ENCODE measurements at regions not wholly inside any gene's neighbourhood (a gene's known extent, or its start where the extent isn't known, plus 50 kb on each side); places are given as distances from the start of the nearest gene placed in this dataset.

DNA sequence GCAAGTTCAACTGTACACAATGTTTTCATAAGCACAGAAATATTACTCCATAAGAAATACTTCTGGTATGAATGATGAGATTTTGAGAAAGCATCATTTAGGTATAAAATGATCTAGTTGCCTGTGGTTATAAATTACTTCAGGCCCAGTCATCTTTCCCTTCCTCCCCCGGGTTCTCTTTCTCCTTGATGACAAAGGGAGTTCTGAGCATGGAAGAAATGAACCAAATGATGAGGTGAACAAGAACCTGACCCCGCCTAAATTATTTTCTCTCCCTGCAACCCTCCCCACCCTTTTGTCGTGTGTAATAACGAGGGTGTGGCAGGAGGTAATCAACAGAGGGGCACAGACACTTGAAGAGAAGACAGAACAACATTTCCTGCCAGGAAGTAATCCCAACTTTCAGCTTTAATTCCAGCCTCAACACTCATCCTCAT lies 319.6 kb upstream of the SP8 start (continued):
- no peak for TF ChIP-seq ZBTB11 (CRISPR knock-in tag; IDR thresholded peaks at IDR 0.05)
- TF ChIP-seq ZNF592 (IDR thresholded peaks at IDR 0.05): no peak
- no peak for TF ChIP-seq EED (IDR thresholded peaks at IDR 0.05; ENCODE audit: low read depth)
- no peak for TF ChIP-seq RB1 (IDR thresholded peaks at IDR 0.05; ENCODE audit: borderline replicate concordance)

DNA sequence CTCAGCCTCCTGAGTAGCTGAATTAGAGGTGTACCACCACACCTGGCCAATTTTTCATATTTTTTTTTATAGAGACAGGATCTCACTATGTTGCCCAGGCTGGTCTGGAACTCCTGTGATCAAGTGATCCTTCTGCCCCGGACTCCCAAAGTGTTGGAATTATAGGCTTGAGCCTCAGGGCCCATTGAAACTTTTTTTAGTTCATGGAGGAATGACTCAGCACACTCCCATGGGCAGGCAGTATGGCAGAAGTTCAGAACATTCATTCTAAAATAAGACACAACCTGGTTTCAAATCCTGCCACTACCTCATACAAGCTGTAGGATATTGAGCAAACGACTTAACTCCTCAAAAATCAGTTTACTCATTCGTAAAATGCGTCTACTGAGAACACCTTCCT lies 320.4 kb upstream of the SP8 start:
- Histone ChIP-seq H3K9ac (ENCODE audit: control insufficient read depth, insufficient read depth, low read length) (no peak overlapping the region), H3K36me3 (ENCODE audit: control insufficient read depth in 2 of 2, insufficient read depth in 2 of 2, low read length in 1 of 2) (no peaks in the 10 kb centered on the region), H3K4me3 (no peak overlapping the region), H3K4me1 (ENCODE audit: control insufficient read depth, insufficient read depth, low read length) (no peaks in the 10 kb centered on the region), H4K20me1 (ENCODE audit: control insufficient read depth, insufficient read depth) (no peaks in the 10 kb centered on the region), H3K79me2 (ENCODE audit: control insufficient read depth, insufficient read depth, low read length) (no peaks in the 10 kb centered on the region), H3K27me3 (replicated peaks in 1 of 2; ENCODE audit: control insufficient read depth in 2 of 2, insufficient read depth in 2 of 2, low read length in 1 of 2) (no peaks in the 10 kb centered on the region), H3K4me2 (ENCODE audit: control insufficient read depth, insufficient read depth) (no peak overlapping the region), H3K27ac (ENCODE audit: control insufficient read depth, insufficient read depth) (no peak overlapping the region), H2AFZ (ENCODE audit: control insufficient read depth, low read depth, low read length) (no peak overlapping the region), H3K9me3 (replicated peaks; ENCODE audit: control insufficient read depth, insufficient read depth, low read length) (no peaks in the 10 kb centered on the region)
- SMC1A ChIA-PET (ENCODE audit: uncharacterized antibody, unreplicated experiment): no interaction called here
- in situ Hi-C loops (cut with MboI) (no loop called here), intact Hi-C loops (cut with micrococcal nuclease; ENCODE audit: unreplicated experiment) (no loop called here)
- no peak for ATAC-seq
- CTCF ChIA-PET: no interaction called here
- no peak for DNase-seq (ENCODE audit: low read depth, low spot score)
- POLR2A ChIA-PET: no interaction called here
- BruUV-seq (replicated peaks): no TSS peak
- 2% methylated on average over 4 of the region's 4 CpGs for WGBS (ENCODE audit: insufficient coverage, insufficient replicate concordance, low lambda C conversion rate, missing lambda C conversion rate)
- RAD21 ChIA-PET (ENCODE audit: unreplicated experiment): no interaction called here
- no peak for FAIRE-seq
- TF ChIP-seq RB1 (IDR thresholded peaks at IDR 0.05; ENCODE audit: borderline replicate concordance): no peak
- TF ChIP-seq ZNF274 (IDR thresholded peaks at IDR 0.05; ENCODE audit: insufficient read depth, insufficient read length): no peak
- TF ChIP-seq BCL11A (IDR thresholded peaks at IDR 0.05; ENCODE audit: low read depth, low read length): no peak
- TF ChIP-seq, protein P1, sequence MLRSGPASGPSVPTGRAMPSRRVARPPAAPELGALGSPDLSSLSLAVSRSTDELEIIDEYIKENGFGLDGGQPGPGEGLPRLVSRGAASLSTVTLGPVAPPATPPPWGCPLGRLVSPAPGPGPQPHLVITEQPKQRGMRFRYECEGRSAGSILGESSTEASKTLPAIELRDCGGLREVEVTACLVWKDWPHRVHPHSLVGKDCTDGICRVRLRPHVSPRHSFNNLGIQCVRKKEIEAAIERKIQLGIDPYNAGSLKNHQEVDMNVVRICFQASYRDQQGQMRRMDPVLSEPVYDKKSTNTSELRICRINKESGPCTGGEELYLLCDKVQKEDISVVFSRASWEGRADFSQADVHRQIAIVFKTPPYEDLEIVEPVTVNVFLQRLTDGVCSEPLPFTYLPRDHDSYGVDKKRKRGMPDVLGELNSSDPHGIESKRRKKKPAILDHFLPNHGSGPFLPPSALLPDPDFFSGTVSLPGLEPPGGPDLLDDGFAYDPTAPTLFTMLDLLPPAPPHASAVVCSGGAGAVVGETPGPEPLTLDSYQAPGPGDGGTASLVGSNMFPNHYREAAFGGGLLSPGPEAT (IDR thresholded peaks at IDR 0.05; ENCODE audit: low read depth): no peak
- TF ChIP-seq YY1 (IDR thresholded peaks at IDR 0.05; ENCODE audit: low read depth, low read length): no peak
- TF ChIP-seq HDAC2 (IDR thresholded peaks at IDR 0.05): no peak
- no peak for TF ChIP-seq EGR1 (IDR thresholded peaks at IDR 0.05; ENCODE audit: borderline replicate concordance in 1 of 2, low read depth in 2 of 2, low read length in 2 of 2)
- TF ChIP-seq NR2C2 (IDR thresholded peaks at IDR 0.05; ENCODE audit: borderline replicate concordance, control insufficient read depth, insufficient read length, low read depth): no peak
- no peak for TF ChIP-seq SPI1 (IDR thresholded peaks at IDR 0.05; ENCODE audit: borderline replicate concordance, insufficient read depth, low read depth, low read length)
- no peak for TF ChIP-seq CHD2 (IDR thresholded peaks at IDR 0.05; ENCODE audit: borderline replicate concordance, low read depth, low read length)
- no peak for TF ChIP-seq LARP7 (IDR thresholded peaks at IDR 0.05)
- TF ChIP-seq YBX1 (IDR thresholded peaks at IDR 0.05): no peak
